ENCODE measurements at regions not wholly inside any gene's neighbourhood (a gene's known extent, or its start where the extent isn't known, plus 50 kb on each side); places are given as distances from the start of the nearest gene placed in this dataset.

DNA sequence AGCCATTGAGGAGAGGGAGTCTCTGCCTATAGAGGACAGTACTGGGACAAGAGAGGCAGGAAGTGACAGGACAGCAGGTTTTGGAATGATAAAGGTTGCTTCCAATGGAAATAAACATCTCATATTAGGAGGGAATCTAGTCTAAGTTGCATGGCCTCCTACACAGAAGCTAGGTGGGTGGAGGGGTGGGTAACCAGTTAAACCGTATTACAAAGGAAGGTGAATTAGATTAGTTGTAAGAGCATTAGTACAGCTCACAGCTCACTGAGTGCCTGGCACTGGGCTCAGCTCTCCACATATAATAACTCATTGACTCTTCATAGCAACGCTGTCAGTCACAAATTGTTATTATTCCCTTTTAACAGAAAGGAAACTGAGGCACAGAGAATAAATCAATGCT is 468.1 kb downstream of the PTPRU start:
- DNase-seq = no peak

DNA sequence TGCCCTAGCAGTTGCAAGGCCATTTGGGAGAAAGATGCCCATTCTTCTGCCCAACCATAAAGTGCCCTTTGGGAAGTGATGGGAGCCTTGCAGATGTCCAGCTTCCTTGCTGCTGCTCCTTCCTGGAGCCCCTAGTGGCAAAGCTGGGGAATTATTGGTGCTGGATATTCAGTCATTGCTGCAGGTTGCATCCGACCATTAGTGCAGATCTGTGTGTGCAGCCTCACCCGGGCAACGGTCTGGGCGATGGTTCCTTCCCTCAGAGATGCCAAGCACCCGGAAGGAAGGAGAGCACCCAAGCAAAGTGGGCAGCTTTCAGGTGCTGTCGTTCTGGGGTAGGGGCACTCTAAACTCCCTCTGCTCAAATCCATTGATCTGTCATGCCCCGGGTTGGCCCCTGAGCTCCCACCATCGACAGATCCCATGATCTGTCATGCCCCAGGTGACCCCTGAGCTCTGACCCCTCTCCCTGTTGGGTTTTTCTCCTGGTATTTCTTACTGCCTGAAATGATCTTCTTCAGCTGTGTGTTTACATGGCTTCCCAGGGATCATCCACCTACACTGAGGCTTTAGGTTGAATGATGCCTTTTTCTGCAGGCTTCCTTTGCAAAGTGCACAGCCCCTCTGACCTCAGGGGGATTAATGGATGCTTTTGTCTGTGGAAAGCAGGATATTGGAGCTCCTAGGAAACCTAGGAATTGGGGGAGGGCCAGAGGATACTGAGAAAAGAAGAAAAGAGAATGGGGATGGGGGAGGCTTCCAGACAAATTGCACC is 467.5 kb downstream of the PTPRU start:
- no peak for DNase-seq

DNA sequence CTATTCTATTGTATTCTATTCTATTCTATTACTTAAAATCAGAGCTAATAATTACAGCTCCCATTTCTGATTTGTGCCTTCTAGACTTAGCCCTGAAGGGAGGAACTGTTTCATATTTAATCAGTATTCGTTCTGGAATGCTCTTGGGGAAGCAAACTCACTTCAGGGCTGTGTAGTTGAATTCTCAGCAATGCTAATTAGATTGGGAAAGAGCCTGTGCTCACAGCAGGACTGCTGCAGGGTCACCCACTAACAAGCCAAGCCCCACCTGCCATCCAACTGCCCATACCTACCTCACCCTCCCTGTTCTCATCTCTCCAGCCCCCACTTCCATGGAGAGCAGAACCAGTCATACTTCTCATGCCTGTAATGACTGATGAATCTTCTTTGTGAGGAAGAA is 464.2 kb downstream of the PTPRU start:
- no peak for DNase-seq

DNA sequence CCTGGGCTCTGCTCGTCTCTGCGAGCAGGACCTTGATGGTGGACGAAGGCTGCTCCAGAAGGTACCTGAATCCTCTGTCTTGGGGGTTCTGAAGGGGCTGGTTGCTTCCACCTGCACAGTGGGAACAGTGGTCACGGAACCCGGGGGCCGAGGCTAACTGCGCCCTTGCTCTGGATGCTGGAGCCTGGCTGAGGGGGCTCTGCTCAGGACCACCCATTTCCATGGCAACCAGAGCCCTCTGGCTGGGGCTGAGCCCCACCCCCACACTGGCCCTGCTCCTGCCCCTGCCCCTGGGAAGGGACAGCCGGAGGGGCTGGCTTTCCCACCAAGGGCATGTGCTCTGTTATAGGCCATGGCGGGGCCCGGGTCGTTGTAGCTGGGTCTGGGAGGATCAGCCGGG is 462.3 kb downstream of the PTPRU start:
- DNase-seq = no peak

DNA sequence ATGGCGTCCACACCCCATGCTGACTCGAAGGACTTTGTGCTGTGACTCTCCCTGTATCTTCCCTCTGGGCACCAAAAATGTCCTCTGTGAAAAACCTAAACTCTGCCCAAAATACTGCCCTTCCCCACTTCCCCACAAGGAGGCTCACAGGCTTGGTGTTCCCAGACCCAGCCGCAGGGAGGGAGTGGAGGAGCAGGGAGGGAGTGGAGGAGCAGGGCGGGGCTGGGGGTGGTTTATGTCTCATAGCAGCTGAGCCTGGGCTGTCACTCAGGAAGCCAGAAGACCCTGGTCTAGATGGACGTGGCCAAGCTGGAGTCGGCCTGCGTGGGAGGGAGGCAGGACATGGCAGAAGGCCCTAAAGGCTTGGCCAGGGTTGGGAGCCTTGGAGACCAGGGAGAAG is 461.7 kb downstream of the PTPRU start:
- no peak for DNase-seq

DNA sequence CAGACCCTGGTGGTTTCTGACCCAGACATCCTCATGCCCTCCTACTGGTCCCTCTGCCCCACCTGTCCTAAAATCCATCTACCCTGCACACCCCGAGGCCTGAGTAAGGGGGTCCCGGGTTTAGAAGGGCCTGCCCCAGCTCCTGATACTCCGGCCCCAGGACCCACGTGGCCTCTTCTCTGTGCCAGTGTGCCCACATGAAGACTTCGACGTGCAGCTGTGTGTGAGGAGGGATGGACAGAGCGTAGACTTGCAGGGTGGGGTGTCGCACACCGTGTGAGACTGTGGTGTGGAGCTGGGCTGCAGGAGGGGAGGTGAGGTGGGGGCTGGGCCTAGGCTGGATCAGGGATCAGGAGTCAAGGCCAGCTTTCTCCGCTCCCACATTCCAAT is 461.1 kb downstream of the PTPRU start:
- no peak for DNase-seq

DNA sequence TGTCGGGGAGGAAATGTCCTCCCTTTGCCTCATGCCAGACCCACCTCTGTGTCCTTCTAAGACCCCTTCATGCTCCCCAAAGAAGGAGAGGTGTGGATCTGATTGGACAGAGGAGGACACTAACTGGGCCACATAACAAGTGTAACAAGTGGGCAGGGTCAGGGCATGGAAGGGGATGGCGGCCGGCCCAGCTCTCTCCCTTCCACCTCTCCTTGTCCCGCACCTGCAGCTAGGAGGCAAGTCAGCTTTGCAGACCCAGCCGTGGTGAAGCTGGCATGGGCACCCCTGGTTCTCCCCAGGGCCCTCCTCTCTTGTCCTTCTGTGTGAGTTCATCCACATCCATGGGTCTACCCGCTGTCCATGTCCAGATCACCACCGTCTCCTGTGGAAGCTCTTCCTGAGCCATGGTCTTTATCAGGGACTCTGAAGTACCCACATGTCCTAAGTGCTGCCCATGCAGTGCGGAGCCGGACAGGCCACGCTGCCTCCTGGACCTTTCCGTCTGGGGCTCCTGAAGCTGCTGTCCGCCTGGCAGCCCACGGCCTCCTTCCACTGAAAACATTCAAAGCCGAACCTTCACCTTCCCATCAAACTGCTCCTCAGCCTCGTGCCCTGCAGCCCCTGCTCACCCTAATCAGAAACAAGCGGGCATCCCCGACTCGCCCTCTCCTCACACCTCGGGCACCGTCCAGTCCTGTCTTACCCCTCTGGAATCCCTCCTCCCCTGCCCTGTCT is 460.5 kb downstream of the PTPRU start:
- no peak for DNase-seq

DNA sequence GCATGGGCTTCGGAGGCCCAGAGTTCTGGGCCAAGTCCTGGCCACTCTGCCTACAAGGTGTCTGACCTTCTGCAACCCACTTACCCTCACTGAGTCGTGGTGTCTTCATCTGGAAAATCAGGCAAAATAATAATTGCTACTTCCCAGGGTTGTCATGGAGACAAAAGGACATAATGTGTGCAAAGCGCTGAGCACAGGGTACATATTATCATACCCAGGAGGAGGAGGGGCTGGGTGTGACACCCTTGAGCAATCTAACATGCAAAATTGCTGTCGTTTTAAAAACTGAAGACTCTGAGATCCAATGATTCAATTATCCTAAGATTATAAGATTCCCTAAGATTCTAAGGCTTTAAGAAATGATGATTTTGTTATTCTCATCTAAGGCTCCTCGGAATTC is 459.5 kb downstream of the PTPRU start:
- DNase-seq = no peak

DNA sequence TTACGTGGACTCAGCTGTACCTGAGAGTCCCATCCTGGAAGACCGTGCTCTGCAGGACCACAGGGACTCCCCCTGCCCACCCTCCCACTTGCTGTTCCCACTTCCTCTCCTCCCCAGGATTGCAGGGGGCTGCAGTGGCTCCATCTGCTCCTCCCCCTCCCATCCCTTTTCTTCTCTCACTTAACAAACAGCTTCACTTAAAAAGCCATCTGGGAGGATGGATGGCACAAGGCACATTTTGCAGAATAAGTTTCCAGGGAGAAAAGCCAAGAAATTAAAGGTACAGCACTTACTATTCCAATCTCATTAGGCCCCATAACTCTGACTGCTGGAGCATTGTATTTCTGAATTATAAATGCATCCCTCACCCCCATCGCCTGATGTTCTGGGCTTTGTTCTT is 458.7 kb downstream of the PTPRU start:
- DNase-seq = no peak

DNA sequence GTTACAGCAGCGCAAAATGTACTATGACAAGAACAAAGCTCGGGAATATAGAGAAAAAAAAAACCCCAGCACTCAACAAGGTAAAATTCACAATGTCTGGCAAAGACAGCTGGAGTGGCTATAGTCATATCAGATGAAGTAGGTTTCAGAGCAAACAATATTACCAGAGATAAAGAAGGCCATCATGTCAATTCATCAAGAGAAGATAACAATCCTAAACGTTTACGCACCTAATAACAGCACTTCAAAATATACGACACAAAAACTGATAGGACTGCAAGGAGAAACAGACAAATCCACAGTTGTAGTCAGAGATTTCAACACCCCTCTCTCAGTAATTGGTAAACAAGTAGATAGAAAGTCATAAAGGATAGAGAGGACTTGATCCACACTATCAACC is 455.2 kb downstream of the PTPRU start:
- no peak for DNase-seq

DNA sequence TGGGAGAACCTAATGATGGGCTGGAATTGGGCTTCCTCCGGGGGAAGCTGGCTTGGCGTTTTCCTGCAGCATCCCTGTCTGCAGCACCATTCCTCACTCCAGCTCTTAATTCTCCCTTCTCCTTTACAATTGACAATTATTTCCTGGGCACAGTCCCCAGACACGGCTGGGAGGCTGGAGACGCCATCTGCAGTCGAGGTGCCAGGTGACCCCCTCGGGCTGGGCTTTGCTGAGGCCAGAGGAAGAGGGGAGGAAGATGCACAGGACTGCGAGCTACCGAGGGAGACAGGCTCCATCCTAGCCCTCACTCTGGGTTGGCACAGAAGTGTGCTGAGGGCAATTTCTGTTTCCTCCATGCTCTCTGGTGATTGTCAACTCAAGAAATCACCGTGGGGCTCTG is 453.8 kb downstream of the PTPRU start:
- no peak for DNase-seq

DNA sequence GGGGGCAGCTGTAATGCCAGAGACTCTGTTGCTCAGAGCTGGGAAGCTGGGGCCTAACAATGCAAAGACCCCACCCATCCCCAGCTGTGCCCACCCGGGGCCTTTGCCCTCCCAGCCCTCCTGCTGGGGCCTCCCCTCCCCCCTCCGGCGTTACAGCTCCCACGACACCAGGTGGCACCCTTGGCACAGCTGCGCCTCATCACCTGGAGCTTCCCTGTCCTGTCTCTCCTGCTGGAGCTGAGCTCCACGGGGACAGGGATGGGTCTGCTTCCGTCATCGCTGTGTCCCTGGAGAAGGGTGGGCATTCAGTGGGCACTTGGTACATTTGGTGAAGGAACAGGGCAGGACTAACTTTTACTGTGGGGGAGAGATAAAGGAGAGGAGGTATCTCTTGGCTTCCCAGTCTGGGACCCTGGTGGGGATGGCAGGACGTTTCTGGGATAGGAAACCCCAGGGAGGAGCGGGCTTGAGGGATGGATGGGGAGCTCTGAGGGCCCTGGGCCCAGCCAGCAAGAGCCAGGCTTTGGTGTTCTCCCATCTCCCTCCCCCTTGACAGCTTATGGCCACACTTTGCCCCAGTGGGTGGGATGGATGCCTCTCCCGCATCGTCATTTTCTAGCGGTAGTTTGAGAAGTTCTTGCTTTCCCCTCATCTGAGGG is 453.2 kb downstream of the PTPRU start:
- no peak for DNase-seq

DNA sequence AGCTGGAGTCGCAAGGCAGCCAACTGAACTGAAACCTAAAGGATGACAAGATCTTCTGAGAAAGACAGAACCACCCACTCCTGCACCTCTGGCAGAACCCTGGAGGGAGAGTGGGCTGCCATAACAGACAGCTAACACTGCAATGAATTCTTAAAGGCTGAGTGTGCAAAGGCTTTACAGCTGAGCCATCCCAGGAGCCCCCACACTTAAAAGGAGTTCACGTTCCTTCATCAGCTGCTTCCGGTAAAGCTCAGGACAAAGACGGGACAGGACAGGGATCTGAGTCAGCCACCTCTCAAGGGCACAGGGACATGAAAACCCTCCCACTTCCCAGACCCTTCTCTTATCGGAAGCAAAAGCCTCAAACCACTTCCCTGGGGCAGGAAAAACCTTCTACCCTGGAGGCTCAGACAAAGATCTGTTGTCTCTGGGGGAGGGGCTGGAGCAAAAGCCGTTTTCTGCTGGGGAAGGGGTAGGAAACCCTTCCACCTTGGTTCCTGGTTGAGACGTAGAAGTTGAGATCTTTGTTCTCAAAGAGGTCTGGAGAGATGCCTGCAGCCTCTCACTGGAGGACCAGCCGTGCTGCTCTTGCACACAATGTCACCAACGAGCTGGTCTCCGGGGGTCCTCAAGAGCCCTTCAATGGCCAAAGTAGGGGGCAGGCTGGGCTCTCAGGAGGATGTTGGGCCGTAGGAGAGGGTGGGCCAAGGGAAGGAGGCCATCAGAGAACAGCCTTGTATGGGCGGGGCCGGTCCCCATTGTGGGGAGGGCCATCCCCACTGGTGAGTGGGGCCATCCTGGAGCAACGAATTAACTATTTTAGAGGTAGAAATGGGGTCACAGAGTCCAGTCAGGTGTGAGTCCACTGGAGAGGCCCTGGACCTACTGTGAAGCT is 452.4 kb downstream of the PTPRU start:
- DNase-seq = no peak

DNA sequence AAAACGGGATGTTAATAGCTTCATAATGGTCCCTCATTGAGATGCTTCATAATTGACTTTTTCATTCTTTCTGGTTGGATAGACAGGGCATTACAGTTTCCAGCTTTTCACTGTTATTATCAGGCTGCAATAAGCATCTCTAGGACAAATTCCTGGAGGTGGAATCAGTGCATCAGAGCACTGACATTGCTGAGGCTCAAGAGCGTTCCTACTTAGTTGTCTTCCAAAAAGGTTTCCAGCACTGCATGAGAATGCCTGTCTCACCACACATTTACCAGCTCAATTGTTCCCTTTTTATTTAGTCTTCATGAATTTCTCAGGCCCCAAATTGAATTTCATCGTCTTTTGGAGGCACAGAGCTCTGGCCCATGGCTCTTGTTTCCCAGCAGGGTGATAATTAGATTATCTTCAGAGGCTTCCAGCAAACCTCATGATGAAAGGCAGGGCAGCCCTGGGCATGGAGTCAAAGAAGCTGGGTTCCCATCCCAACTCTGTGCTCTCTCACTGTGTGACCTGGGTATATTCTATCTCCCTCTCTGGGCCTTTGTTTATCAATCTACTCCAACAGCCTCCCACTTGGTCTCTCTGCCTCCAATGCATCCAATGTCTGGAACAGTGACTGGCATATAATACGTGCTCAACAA is 451.4 kb downstream of the PTPRU start:
- no peak for DNase-seq

DNA sequence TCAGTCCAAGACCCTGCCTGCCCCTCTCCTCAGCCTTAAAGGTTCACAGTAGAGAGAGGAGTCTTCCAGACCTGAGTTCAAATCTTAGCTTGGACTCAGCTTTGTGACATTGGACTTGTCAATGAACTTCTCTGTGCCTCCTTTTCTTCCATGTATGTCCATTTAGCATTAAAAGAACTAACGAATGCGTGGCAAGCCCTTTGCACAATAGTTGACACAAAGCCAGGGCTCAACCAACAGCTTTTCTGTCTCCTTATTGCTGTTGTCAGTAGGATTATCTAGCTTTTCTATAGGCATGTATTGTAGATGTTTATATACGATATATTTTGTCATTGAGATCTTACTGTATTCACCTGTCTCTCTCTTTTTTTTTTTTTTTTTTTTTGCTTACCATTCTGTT is 450.8 kb downstream of the PTPRU start:
- DNase-seq = peak; percentile 24

DNA sequence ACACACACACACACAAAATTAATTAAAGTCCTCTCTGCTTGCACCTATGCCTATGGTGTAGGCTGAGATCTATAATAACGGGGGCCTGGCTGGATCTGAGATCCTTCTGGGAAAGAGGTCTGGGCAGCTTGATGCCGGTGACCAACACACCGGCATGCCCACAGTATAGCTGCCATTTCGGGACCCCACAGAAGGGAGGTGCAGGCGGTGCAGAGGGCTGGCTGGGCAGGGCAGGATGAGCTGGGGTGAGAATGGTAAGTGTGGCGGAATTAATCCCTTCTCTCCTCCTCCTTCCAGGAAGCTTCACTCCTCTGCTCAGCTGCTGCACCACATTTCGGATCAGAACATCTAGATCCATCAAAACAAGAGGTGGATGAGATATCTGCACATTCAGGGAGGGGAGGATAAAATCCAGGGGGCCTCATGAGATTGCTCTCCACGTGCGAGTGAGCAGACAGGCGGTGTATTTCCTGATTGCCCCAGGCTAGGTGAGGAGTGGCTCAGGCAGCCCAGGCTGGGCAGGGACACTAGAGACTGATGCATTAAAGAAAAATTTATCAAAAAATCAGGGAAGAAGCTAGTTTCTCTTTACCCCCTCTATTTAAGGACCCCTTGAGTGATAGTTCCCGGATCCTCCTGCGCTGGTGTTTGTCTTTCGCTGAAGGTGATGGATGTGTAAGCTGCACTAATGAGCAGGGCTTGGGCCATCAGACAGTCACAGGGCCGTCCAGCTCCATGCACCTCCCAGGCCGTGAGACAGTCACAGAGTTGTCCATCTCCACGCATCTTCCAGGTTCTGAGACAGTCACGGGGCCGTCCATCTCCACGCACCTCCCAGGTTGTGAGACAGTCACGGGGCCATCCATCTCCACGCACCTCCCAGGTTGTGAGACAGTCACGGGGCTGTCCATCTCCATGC is 449.9 kb downstream of the PTPRU start:
- peak; percentile 32 for DNase-seq

DNA sequence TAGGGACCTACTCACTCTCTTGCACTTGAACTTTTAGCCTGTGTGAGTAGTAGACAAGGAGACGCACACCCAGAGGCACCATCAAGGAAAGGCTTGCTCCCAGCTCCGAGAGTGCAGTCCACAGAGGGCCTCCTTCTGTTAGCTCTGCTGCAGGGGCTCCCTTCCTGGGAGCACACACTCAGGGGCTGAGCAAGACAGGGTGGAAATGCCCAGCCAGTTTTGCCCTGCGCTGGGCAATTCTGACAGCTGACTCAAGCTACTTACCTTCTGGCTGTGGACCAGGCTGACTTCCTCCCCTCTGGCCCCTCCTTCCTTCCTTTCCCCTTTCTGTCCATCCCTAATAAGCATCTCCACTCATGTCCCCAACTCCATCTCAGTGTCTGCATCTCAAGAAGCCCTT is 449.1 kb downstream of the PTPRU start:
- DNase-seq = peak; percentile 7

DNA sequence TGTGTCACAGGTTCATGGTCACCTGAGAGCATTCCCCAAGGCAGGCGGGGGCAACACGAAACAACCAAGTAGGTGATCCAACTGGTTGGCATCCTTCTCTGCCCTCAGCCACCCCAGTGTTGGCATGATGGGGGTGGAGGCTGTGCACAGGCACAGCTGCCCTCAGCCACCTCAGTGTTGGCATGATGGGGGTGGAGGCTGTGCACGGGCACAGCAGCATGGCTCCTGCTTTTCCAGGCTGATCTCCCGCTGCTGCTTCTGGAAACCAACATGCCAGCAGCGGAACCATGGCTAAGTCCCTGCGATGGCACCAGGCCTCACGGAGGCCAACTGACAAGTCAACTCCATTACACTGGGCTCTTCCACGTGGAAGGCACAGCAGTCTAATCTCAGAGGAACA is 447.8 kb downstream of the PTPRU start:
- peak; percentile 26 for DNase-seq

DNA sequence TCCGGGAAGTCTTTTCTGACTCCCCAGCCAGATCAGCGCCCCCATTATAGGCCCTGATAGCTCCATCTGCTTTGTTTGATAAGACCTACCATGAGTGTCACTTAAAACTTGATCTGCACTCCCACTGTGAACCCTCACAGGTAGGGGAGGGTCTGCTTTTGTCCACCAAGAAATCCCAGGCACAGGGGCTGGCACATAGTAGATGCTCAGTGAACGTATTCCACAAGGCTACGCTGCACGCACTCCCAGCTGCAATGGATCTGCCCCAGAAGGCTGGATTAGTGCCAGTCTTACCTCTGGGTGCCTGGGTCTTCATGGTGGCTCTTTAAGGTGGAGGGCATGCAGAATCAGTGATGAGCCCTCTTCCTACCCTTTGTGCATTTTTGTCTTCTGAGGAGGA is 447.1 kb downstream of the PTPRU start:
- DNase-seq = peak; percentile 35

DNA sequence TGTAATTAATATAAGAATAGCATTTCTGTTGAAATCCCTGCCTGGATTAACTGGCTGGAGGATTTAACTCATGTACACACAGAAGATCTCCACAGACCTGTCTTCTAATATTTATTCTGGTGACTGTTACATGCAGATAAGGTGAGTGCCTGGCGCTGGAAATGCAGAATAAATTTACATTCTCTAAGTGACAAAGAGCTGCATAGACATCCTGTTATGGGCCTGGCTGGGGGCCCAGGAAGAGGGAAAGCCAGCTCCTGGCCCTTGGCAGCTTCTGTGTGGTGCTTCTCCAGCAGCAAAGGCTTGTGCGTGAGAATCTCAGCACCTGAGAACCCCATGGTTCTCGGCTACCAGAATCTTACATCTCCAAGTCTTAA is 446.6 kb downstream of the PTPRU start:
- no peak for DNase-seq

DNA sequence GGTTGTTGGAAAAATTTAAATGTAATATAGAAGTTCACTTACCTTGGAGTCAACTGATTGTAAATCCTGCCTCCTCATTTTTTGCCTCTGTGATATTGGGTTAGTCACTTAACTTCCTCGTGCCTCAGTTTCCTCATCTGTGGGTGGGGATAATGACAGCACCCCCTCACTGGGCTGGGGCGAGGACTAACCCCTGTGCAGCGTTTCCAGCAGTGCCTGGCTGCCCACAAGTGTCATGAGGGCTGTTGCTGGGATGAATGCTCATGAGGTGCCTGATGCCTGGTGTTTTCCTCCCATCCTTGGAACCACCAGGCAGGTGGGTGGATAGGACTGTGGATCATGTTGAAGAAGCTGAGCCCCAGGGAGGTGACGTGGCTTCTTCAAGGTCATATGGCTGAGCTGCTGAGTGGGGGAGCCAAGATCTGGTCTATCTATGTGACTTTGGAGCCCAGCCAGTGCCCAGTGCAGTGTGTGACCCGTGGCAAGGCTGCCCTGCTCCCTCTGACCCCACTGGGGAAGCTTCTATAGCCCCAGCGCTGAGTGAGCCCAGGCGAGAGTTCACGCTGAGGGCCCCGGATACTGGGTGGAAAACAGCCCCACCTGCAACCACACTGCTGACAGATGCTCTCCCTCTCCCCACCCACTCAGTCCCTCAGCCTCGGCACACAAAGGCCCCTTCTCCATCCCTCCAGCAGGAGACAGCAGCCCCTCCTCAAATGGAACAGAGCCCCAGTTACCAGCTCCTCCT is 446.0 kb downstream of the PTPRU start:
- DNase-seq = peak; percentile 13

Measured in activated CD8-positive, alpha-beta memory T cell treated with anti-CD3 and anti-CD28 coated beads for 24 hours (primary cell).